Esophagus (tissue), 2 donors: ENCODE measurements at regions not wholly inside any gene's neighbourhood (a gene's known extent, or its start where the extent isn't known, plus 50 kb on each side); places are given as distances from the start of the nearest gene placed in this dataset.
"Not testable (repeated sequence)": the region's sequence is repeated elsewhere in the genome, so short reads cannot be mapped to it uniquely, and the experiment has no call there.

Source experiments
- H3K27ac ChIP-seq, 2 donors: one replicate each; pipeline ENCODE4 v1.5.1; 2013; ENCODE audit warnings: low read depth in 2 of 2, mild to moderate bottlenecking in 2 of 2, inconsistent platforms in 1 of 2, low read length in 1 of 2, moderate library complexity in 1 of 2
- H3K27me3 ChIP-seq, 2 donors: one replicate each; pipeline ENCODE4 v1.6.1; 2013; ENCODE audit warnings: low read length in 2 of 2, control low read depth in 1 of 2, mild to moderate bottlenecking in 1 of 2; ENCODE audit not compliant: insufficient read depth in 2 of 2, control insufficient read depth in 1 of 2
- H3K36me3 ChIP-seq, 2 donors: one replicate each; pipeline ENCODE4 v1.6.1; 2013; ENCODE audit warnings: low read length in 1 of 2; ENCODE audit not compliant: control insufficient read depth in 2 of 2, insufficient read depth in 2 of 2
- H3K4me1 ChIP-seq, 2 donors: one replicate each; pipeline ENCODE4 v1.6.1; 2013; ENCODE audit warnings: low read length in 1 of 2; ENCODE audit not compliant: control insufficient read depth in 2 of 2, insufficient read depth in 2 of 2
- H3K4me3 ChIP-seq, 2 donors: one replicate each; pipeline ENCODE4 v1.5.1; 2013; ENCODE audit warnings: low read length in 2 of 2, mild to moderate bottlenecking in 2 of 2, low read depth in 1 of 2, moderate library complexity in 1 of 2
- H3K9me3 ChIP-seq, 2 donors: one replicate each; pipeline ENCODE4 v1.6.1; 2013; ENCODE audit warnings: mild to moderate bottlenecking in 2 of 2, low read depth in 1 of 2, low read length in 1 of 2, moderate library complexity in 1 of 2; ENCODE audit not compliant: control insufficient read depth in 2 of 2, insufficient read depth in 1 of 2
- WGBS, 2 donors: extraction: QIAGEN DNeasy Blood & Tissue Kit; methylation state at CpG; one replicate each; pipeline ENCODE4 v1.1.7; 2013; 5-methylcytosine and 5-hydroxymethylcytosine counted together
- donor health status: healthy with polysubstance abuse.
- donor health status: Bipolar disorder and iron deficiency.

DNA sequence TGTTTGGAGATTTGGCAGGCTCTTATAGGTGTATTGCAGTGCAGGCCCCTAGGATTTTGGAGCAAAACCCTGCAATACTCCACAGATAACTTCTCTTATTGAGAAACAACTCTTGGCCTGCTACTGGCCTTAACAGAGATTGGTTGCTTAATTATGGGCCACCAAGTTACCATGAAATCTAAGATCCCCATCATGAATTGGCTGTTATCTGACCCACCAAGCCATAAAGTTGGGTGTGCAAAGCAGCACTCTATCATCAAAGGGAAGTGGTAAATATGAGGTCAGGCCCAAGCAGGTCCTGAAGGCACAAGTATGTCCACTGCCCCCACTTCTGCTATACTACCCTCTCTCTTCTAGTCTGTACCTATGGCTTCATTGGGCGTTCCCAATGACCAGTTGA lies 130.0 kb upstream of the TNFSF4 start:
- H3K4me1 ChIP-seq, result no peaks in the 10 kb centered on the region
- H3K9me3 ChIP-seq, result no peaks in the 10 kb centered on the region
- H3K27ac ChIP-seq, result no peak overlapping the region
- 7 to 100% methylated on average over 1 of the region's 1 CpG for WGBS, 2 donors
- H3K27me3 ChIP-seq, result no peaks in the 10 kb centered on the region
- H3K36me3 ChIP-seq, result no peaks in the 10 kb centered on the region
- no peak overlapping the region for H3K4me3 ChIP-seq

- Histone ChIP-seq H3K4me3 (no peak overlapping the region), H3K9me3 (no peaks in the 10 kb centered on the region), H3K4me1 (no peaks in the 10 kb centered on the region), H3K27ac (no peak overlapping the region), H3K36me3 (no peaks in the 10 kb centered on the region), H3K27me3 (no peaks in the 10 kb centered on the region)
- WGBS, 2 donors, result 53 to 65% methylated on average over 5 of the region's 5 CpGs
Measured at GRCh38 chr1:173341307-173341706, 134.2 kb upstream of the TNFSF4 start.

GRCh38 chr1:173341971-173342370 lies 134.8 kb upstream of the TNFSF4 start:
- WGBS, 2 donors, result 94 to 97% methylated on average over 1 of the region's 1 CpG
- Histone ChIP-seq H3K27ac (no peak overlapping the region), H3K27me3 (no peaks in the 10 kb centered on the region)

DNA sequence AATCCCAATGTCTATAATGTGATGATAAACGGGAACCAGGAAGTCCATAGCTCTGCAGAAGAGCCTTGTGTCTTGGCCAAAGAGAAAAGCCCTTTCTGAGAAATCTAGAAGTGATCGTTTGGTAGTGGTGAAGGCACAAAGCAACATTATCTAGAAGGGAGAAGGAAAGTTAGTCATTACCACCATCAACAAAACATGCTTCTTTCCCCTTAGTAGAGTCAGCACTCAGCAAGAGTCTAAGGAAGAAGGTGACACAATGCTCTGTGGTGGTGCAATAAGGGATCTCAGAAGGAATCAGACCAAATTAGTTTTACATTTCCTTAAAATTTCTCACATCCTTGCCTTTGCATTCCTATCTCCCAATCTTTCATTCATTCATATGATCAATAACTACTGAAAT lies 134.4 kb upstream of the PRDX6 start:
- Histone ChIP-seq H3K27ac (no peak overlapping the region), H3K4me3 (no peak overlapping the region), H3K27me3 (no peaks in the 10 kb centered on the region), H3K4me1 (no peaks in the 10 kb centered on the region), H3K9me3 (no peaks in the 10 kb centered on the region), H3K36me3 (no peaks in the 10 kb centered on the region)
- WGBS, 2 donors, result 76 to 81% methylated on average over 2 of the region's 2 CpGs

More at GRCh38 chr1:173341971-173342370, 134.8 kb upstream of the TNFSF4 start:
- Histone ChIP-seq H3K36me3 (no peaks in the 10 kb centered on the region), H3K9me3 (no peaks in the 10 kb centered on the region), H3K4me1 (no peaks in the 10 kb centered on the region), H3K4me3 (no peak overlapping the region)

GRCh38 chr1:173344034-173344743 lies 132.9 kb upstream of the PRDX6 start:
- Histone ChIP-seq H3K27ac (no peak overlapping the region), H3K36me3 (no peaks in the 10 kb centered on the region), H3K4me1 (no peaks in the 10 kb centered on the region), H3K27me3 (no peaks in the 10 kb centered on the region), H3K4me3 (no peak overlapping the region), H3K9me3 (no peaks in the 10 kb centered on the region)
- WGBS, 2 donors, result 82 to 90% methylated on average over 4 of the region's 4 CpGs

DNA sequence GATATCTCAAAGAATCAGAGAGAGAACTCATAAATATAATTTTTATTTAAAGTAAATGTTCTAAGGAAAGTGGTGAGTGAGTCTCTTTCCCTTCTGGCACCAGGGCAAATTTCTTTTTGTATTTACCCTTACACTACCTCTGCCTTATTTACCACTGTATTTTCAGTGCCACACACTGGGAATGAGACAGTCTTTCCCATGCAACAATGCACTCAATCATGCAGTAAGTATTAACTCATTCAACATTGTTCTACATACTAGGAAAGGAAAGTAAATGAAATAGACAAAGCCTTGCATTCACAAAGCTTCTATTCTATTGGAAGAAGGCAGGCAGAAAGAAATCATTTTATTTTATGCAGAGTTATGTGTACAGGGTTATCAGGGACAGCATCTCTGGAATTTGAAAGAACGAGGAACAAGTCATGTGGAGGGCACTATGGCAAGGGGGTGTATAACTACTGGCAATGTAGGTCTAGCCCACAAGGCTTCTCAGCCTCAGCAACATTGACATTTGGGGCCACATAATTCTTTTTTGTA lies 129.8 kb upstream of the PRDX6 start:
- H3K36me3 ChIP-seq, result no peaks in the 10 kb centered on the region
- 65 to 87% methylated on average over 1 of the region's 1 CpG for WGBS, 2 donors
- no peak overlapping the region for H3K4me3 ChIP-seq
- H3K27me3 ChIP-seq, result no peaks in the 10 kb centered on the region
- H3K4me1 ChIP-seq, result no peaks in the 10 kb centered on the region
- H3K27ac ChIP-seq, result no peak overlapping the region
- peaks cover 2% of the 10 kb centered on the region in 2 donors for H3K9me3 ChIP-seq

DNA sequence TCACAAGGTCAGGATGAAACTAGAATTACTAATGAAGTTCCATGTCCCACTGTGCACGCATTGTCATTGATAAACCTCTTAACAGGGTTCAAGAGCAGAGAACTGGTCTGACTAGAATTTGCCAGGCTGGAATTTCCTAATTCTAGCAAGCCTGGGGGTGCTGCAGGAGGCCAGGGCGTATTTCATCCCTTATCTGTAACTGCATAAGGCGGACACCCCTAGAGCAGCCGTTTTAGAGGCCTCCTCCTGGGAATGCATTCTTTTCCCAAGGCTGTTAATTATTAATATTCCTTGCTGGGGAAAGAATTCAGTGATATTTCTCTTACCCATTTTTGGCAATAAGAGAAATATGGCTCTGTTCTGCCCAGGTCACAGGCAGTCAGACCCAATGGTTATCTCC lies 124.5 kb upstream of the PRDX6 start:
- H3K27ac ChIP-seq, H3K4me3 ChIP-seq, H3K36me3 ChIP-seq, H3K9me3 ChIP-seq, H3K4me1 ChIP-seq, H3K27me3 ChIP-seq: not testable (repeated sequence)
- WGBS, 2 donors, result 93% methylated on average over 4 of the region's 4 CpGs

DNA sequence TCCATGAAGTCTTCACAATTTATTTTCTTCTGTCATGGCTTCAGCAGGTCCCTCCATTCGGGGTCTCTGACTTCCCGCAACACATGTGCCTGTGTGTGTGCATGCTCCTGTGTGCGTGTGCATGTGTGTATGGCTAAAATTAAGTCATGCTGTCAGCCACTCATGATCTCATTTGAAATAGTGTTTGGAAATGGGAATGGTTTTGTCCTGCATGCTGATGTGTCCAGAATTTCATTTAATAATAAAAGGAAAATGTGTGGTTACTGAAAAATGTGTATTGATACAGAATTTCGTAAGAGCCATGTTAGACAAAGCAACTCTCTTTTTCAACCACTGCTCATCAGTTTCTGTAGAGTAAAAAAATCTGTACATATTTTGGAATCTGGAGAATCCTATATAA lies 123.8 kb upstream of the PRDX6 start:
- Histone ChIP-seq H3K36me3 (no peaks in the 10 kb centered on the region), H3K4me3 (no peak overlapping the region), H3K27ac (no peak overlapping the region), H3K9me3 (peaks cover 2 to 4% of the 10 kb centered on the region in 2 donors), H3K4me1 (no peaks in the 10 kb centered on the region), H3K27me3 (no peaks in the 10 kb centered on the region)
- 94 to 96% methylated on average over 4 of the region's 4 CpGs for WGBS, 2 donors

DNA sequence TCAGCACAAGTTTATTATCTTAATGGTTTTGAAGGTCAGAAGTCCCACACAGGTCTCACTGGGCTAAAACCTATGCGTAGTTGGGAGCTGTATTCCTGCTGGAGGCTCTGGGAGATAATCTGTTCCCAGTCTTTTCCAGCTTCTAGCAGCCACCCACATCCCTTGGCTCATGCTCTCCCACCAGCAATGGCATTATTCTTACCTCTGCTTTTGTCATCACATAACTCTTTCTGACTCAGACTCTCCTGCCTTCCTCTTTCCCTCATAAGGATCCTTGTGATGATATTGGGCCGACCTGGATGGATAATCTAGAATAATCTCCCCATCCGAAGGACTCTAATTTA lies 122.2 kb upstream of the PRDX6 start:
- H3K27me3 ChIP-seq, result no peaks in the 10 kb centered on the region
- 91 to 94% methylated on average over 3 of the region's 3 CpGs for WGBS, 2 donors
- no peaks in the 10 kb centered on the region for H3K36me3 ChIP-seq
- no peaks in the 10 kb centered on the region for H3K4me1 ChIP-seq
- peaks cover 2 to 4% of the 10 kb centered on the region in 2 donors for H3K9me3 ChIP-seq
- no peak overlapping the region for H3K4me3 ChIP-seq
- no peak overlapping the region for H3K27ac ChIP-seq
